ENCODE measurements at regions not wholly inside any gene's neighbourhood (a gene's known extent, or its start where the extent isn't known, plus 50 kb on each side); places are given as distances from the start of the nearest gene placed in this dataset.

DNA sequence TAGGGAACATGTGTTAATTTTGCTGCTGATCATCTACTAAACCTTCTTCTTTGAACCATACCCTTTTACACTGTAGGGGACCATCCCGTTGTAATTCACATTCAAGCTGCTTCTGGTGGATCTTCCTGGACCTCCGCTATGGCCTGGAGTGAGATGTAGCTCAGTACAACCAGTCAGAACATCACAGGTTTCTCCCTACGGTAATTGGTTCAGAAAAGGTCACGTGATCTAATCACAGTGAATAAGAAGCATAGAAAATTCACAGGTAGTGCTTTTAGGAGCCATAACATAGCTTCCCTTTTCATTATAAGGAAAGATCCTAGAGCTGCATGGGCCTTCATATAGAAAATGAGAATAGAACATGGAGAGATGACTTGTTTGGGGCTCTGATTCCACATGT, 320.8 kb upstream of the PDZRN3 start:
- TF ChIP-seq, protein P1, sequence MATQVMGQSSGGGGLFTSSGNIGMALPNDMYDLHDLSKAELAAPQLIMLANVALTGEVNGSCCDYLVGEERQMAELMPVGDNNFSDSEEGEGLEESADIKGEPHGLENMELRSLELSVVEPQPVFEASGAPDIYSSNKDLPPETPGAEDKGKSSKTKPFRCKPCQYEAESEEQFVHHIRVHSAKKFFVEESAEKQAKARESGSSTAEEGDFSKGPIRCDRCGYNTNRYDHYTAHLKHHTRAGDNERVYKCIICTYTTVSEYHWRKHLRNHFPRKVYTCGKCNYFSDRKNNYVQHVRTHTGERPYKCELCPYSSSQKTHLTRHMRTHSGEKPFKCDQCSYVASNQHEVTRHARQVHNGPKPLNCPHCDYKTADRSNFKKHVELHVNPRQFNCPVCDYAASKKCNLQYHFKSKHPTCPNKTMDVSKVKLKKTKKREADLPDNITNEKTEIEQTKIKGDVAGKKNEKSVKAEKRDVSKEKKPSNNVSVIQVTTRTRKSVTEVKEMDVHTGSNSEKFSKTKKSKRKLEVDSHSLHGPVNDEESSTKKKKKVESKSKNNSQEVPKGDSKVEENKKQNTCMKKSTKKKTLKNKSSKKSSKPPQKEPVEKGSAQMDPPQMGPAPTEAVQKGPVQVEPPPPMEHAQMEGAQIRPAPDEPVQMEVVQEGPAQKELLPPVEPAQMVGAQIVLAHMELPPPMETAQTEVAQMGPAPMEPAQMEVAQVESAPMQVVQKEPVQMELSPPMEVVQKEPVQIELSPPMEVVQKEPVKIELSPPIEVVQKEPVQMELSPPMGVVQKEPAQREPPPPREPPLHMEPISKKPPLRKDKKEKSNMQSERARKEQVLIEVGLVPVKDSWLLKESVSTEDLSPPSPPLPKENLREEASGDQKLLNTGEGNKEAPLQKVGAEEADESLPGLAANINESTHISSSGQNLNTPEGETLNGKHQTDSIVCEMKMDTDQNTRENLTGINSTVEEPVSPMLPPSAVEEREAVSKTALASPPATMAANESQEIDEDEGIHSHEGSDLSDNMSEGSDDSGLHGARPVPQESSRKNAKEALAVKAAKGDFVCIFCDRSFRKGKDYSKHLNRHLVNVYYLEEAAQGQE (IDR thresholded peaks at IDR 0.05; ENCODE audit: insufficient read depth in 1 of 2, low read depth in 2 of 2, low read length in 2 of 2), result no peak
- TF ChIP-seq POLR2AphosphoS5 (IDR thresholded peaks at IDR 0.05; ENCODE audit: low read depth, low read length) (no peak), SIN3A (IDR thresholded peaks at IDR 0.05; ENCODE audit: borderline replicate concordance, insufficient read depth, low read length) (no peak), FOXP2 (optimal IDR thresholded peaks at IDR 0.05; ENCODE audit: borderline replicate concordance, extremely low read depth, extremely low read length, insufficient read depth) (no peak), TAF1 (IDR thresholded peaks at IDR 0.05; ENCODE audit: borderline replicate concordance, insufficient read depth, low read length) (no peak)

DNA sequence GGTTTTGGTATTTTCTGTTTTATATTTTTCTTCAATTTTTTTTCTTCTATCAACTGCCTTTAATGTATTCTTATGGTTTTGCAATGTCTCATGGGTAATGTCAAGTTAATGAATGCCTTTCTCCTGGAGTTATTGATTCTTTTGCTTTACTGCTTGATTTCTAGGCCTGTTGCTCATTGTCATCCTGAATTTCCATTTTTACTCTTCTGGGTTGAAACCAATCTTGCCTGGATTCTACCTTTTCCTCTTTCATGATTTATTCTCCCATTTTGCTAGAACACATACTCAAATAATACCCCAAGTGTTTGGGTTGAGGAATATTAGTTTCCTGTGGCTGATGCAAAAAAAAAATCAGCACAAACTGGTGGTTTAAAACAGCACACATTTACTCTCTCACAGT, 315.2 kb upstream of the PDZRN3 start:
- TF ChIP-seq TAF1 (IDR thresholded peaks at IDR 0.05; ENCODE audit: borderline replicate concordance, insufficient read depth, low read length), result no peak
- TF ChIP-seq, protein P1 (IDR thresholded peaks at IDR 0.05; ENCODE audit: insufficient read depth in 1 of 2, low read depth in 2 of 2, low read length in 2 of 2), result no peak
- TF ChIP-seq POLR2AphosphoS5 (IDR thresholded peaks at IDR 0.05; ENCODE audit: low read depth, low read length), result no peak
- TF ChIP-seq FOXP2 (optimal IDR thresholded peaks at IDR 0.05; ENCODE audit: borderline replicate concordance, extremely low read depth, extremely low read length, insufficient read depth), result no peak
- TF ChIP-seq SIN3A (IDR thresholded peaks at IDR 0.05; ENCODE audit: borderline replicate concordance, insufficient read depth, low read length), result no peak

DNA sequence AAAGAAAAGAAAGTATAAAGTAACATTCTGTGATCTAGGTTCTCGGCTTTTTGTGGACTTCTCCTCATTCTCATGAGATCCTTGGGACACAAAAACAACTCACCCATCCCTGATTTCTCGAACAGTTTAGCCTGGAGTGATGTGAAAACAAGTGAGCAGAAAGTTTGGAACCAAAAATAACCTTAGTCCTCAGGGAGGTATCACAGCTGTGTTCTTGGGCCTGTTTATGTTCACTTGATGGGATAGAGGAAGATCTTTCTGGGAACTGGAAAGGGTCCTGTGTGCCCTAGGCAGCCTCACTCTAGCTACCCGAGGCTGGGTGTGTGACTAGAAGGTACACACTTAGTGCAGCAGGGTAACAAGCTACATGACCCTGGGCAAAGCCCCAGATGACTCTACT, 308.8 kb upstream of the PDZRN3 start:
- TF ChIP-seq FOXP2 (optimal IDR thresholded peaks at IDR 0.05; ENCODE audit: borderline replicate concordance, extremely low read depth, extremely low read length, insufficient read depth) (no peak), TAF1 (IDR thresholded peaks at IDR 0.05; ENCODE audit: borderline replicate concordance, insufficient read depth, low read length) (no peak), POLR2AphosphoS5 (IDR thresholded peaks at IDR 0.05; ENCODE audit: low read depth, low read length) (no peak), SIN3A (IDR thresholded peaks at IDR 0.05; ENCODE audit: borderline replicate concordance, insufficient read depth, low read length) (no peak)
- TF ChIP-seq, protein P1 (IDR thresholded peaks at IDR 0.05; ENCODE audit: insufficient read depth in 1 of 2, low read depth in 2 of 2, low read length in 2 of 2), result no peak

DNA sequence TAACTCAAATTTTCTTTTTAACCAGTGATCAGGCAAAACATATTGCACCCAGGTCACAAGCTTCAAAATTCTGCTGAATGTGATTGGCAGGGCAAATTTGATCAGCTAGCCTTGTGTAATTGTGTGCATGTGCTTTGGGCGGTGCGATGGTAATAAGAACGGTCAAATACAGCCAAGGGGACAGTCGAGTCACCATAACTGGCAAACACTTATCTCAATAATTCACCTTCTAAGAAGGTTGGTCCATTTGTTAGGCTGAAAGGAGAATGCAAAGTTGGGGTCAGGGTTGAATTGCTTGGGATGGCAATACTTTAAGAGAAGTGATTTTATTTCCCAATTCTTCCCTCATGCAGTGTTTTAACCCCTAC, 302.4 kb upstream of the PDZRN3 start:
- TF ChIP-seq SIN3A (IDR thresholded peaks at IDR 0.05; ENCODE audit: borderline replicate concordance, insufficient read depth, low read length) (no peak), POLR2AphosphoS5 (IDR thresholded peaks at IDR 0.05; ENCODE audit: low read depth, low read length) (no peak), TAF1 (IDR thresholded peaks at IDR 0.05; ENCODE audit: borderline replicate concordance, insufficient read depth, low read length) (no peak), FOXP2 (optimal IDR thresholded peaks at IDR 0.05; ENCODE audit: borderline replicate concordance, extremely low read depth, extremely low read length, insufficient read depth) (no peak)
- TF ChIP-seq, protein P1 (IDR thresholded peaks at IDR 0.05; ENCODE audit: insufficient read depth in 1 of 2, low read depth in 2 of 2, low read length in 2 of 2), result no peak

Measured in PFSK-1 (cell line).